DMS114 treated with DMSO at 0.1 percent for 48 hours (cell line): ENCODE measurements at regions not wholly inside any gene's neighbourhood (a gene's known extent, or its start where the extent isn't known, plus 50 kb on each side); places are given as distances from the start of the nearest gene placed in this dataset.

Experiments
- DNase-seq: peaks from one replicate; lab custom pipeline; 2025; ENCODE audit not compliant: unreplicated experiment; lab: John Stamatoyannopoulos, UW

DNA sequence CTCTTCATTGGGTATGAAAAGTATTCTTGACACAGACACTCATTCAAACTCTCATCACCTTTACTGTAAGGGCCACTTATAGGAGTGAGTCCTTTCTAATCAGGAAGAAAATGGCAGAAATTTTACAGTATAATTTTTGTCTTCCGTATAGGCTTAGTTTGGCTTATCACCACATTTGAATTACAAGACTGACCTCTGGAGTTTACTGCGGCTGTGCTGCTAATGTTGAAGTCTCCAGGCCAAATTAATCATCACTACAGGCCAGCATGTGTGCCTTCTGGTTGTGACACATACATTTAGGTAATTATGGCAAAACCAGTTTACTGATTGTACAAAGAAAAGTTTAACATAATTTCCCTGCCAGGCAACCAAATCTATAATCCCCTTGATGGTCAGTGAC is 753.6 kb upstream of the GCFC2 start:
- DNase-seq, result no peak

DNA sequence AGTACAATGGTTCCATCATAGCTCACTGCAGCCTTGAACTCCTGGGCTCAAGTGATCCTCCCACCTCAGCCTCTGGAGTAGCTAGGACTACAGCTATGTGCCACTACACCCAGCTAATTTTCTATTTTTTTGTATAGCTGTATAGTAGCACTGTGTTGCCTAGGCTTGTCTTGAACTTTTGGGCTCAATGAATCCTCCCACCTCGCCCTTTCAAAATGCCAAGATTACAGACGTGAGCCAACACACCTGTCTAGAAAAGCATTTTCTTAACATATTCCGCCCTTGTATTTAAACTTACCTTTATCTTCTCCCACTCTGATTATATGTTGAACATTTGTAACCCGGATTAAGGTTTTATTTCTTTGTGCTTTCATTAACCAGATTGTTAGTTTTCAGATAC is 750.7 kb upstream of the GCFC2 start:
- no peak for DNase-seq

DNA sequence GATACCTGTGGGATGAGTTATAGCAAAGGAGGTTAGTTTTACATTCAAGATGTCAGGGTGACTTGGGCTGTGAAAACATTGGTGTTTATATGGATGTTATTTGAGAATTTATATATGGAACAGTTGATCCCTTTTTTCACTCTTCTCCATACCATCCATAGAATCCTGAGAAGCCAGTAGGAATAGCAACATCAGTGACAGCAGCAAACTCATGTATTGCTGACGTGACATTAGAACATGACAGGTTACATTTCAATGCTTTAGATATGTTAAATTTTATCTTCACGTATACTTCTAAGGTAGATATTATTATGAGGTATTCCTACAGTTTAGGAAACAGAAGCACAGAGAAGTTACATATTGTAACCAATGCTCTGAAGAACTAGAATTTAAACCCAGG is 745.2 kb upstream of the GCFC2 start:
- DNase-seq, result no peak

DNA sequence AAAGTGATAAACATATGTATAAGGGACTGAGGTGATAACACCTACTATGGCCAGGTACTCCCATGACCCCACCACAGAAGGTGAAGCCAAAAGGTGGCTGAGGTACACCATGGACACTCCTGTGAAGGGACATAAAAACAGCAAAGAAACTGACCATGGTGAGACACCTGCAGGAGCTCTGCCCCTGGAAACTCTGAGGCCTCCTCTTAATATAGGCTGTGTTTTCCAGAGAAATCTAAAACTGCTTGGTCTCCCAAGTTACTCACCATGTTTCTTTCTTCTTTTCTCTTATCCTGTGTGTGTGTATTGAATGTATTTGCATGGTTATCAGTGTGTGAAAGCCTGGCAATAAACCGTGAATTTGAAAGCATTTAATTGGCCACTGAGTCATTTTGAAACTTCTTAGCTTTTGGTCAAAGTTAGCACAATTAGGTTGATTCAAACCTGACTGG is 739.3 kb upstream of the GCFC2 start:
- DNase-seq, result no peak

DNA sequence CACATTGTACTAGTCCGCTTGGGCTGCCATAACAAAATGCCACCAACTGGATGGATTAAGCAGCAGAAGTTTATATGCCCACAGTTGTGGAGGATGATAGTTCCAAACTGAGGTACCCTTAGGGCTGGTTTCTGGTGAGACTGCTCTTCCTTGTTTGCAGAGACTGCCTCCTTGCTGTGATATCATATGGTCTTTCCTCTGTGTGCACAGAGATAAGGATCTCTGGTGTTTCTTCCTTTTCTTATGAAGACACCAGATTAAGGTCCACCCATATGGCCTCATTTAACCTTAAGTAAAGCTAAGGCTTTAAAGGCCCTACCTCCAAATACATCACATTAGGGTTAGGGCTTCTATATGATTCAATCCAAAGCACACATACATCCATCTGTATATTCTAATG is 738.2 kb upstream of the GCFC2 start:
- DNase-seq, result no peak

DNA sequence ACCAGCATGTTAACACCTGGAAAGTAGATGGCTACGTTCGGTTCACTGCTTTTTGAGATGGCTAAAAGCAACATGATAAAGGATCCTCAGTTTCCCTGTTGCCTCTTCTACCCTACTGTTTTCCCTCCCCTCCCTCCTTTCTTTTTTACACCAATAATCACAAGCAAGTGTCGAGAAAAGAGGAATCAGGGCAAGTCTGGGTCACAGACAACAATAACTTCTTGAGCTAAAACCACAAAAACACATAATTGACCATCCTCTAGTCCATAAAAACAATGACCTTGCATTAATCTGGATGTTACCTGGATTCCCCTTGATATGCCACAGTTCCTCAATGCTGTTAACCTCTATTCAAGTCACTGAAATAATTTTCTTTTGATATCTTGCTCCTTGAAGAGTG is 736.6 kb upstream of the GCFC2 start:
- no peak for DNase-seq

DNA sequence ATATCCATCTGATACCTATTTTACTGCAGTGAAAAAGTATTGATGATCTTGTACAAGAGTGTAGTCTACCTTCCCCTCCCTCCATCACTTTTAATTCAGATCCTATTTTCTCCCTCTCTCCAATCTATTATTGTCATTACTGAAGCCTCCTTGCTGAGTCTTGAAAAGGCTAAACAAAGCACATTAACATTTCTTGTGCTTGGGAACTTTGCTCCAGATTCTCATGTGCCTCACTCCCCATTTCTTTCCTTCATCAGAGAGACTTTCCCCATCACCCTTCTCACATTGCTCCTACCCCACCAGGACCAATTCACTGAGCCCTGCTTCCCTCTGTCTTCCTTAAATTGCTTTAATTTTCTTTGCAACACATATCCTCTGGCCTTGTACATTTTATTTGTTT is 736.2 kb upstream of the GCFC2 start:
- no peak for DNase-seq

DNA sequence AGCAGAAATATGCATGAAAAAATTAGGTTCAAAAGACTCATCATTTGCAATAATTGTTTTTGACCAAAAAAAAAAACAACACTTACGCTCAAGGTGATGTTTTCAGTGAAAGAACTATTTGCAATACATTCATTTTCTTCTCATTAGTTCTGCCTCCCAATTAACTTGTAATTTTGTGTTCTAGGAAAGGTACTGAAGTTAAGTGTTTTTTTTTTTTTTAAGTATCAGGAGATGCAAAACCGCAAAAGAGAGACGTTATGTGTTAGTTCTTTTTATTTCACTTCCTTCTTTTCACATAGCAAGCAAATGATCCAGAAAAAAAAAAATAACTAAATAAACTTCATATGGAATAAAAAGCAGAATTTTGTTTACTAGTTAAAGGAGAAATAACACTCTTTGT is 735.2 kb upstream of the GCFC2 start:
- no peak for DNase-seq

DNA sequence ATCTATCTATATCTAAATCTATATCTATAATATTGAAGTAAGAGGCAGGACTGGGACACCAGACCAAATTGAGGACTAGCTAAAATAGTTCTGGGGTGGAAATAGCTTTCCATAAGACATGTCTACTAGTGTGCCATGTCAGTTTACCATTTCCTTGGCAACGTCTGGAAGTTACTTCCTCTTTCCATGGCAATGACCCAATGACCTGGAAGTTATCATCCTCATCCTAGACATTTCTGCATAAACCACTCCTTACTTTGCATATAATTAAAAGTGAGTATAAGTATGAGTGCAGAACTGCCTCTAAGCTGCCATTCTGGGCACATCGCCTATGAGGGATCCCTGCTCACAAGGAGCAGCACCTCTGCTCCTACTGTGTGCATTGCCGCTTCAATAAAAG is 734.0 kb upstream of the GCFC2 start:
- DNase-seq, result no peak

DNA sequence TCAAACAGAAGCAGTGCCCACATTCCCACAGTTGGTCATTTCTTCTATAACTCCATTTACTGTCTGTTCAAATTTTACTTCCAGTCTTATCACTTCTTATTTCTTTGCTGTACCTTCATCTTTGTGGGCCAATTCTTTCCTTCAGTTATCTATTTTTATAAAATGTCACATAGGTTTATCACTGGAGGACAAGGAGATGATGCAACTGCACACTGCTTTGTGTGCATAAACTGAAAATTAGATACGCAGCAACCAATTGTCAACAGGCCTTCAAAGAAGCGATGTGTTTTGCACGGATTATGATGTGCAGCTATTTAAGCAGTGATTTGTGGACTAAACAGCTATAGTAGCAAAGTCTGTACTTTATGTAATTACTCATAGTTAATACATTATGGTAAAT is 726.8 kb upstream of the GCFC2 start:
- DNase-seq, result no peak

DNA sequence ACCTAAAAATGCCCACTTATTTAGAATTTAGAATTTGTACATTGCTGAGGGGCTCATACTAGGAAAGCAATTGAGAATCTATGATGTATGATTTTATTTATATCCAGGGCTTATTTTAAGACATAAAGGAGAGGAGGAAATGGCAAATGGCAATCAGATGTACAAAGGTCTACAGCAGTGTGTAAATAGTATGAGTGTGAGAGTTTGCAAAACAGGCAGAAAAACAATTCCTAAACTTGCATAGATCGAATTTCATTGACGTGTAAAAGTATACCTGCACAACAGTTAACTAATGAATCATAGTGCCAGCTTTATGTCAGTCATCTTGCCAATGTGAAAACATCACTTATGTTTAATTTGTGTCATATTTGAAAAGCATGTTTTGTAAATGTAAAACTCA is 718.7 kb upstream of the GCFC2 start:
- no peak for DNase-seq

DNA sequence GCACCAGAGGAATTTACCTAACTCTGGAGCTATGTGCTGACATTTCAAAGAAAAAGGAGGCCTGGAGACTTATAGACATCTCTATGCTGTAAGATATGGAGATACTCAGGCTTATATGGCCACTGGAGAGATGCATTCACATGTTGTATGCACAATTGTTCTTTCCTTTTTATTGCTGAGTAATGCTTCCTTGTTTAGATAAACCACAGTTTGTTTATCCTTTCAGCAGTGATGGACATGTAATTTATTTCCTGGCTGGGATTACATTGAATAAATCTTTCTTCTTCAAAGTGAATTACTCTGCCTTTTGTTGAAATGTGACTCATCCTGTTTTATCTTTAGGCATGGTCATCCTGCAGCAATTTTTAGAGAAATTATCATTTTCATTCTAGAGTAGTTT is 716.7 kb upstream of the GCFC2 start:
- DNase-seq, result no peak

DNA sequence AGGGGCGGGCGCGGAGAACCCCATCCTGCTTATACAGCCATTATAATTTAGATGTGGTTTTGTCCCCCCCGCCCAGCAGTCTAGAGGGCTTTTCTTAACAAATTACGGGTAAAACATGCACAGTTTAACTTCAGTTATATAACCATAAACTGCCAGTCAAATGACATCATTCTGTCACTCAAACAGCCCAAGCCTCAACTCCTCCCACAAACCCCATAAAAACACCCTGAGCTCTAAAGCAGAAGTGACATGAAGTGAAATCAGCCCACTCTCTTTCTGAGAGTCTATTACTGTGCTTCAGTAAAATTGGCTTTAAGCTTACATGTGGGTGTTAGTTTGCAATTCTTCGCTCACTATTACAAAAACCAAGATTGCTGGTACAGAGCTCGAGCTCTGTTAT is 705.1 kb upstream of the GCFC2 start:
- no peak for DNase-seq

DNA sequence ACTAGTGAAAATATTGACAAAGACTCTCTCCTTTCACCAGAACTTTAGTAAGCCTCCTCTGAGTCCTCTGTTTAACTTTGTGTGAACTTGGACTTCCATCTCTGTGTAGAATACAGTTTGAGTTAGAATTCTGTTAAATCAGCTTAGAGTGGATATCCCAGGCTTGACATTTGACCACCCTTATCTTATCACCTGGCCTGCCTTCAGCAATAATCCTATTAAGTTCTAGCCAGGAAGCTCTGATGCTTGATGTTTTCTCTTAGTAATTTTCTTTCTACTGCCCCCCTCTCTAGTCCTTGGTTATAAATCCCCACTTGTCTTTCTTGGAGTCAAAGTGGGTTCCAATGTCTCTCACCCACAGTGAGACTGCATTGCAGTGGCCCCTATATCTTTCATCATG is 702.7 kb upstream of the GCFC2 start:
- no peak for DNase-seq

DNA sequence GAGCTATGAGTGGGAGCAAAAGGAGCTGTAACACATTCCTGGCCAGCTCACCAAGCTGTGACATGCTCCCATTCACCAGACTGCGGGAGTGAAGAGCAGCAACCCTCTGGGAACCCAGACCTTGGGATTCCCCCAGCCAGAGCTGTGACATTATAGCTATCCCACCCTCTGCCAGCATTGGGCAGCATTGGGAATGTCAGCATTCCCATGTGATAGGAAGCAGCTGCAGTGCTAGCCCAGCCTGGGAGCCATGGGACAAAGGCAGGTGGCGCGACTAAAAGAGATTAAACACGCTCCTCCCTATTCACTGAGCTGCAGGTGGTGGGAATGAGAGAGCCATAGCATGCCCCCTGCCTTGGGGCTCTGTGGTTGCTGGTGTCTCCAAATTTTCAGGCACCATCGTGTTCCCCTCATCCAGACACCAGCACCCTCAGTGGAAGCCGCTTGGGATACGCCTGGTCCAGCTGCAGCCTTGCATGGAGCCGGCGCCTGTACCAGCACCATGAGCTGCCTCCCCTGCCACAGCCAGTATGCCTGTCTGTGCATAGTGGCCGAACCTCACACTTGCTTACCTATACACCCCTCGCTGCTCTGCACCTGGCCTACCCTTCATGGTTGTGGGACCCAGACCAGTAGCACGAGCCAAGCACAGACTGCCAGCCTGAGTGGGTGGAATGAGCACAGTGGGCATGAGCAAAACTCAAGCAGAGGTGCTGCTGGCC is 695.6 kb upstream of the GCFC2 start:
- no peak for DNase-seq

DNA sequence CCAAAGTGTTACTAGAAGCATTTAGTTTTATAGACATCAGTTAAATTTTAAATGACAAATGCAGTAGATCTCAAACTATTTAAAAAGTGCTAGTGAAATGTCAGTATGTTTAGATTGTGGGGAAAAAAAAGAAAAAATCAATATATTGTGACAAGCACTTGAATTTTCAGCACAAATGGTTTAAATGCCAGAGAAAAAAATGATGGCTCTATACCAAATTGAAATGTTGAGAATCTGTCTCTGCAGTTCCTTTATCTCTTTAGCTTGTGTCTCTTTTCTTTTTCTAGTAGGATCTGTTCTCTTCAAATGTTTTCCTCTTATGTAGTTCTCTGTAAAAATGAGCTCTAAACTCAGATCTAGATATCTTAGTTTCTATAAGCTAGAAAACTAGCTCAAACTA is 682.6 kb upstream of the GCFC2 start:
- DNase-seq, result no peak

DNA sequence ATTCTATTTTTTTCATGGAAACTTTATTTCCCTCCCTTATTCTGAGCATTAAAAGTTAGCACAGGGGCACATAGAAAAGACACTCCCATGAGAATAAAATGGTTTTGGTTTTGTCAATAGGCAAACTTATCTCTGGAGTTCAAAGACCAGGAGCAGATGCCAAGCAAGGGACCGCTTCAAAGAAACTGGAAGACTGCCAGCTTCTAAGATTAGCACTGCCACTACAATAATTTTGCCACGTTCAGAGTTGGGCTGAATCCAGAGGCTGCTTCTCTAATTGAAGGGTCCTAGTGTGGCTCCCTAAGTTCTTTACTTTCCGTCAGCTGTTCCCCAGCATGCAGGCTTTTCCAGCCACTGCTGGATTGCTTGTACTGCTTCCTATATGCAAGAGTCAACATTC is 681.0 kb upstream of the GCFC2 start:
- no peak for DNase-seq

DNA sequence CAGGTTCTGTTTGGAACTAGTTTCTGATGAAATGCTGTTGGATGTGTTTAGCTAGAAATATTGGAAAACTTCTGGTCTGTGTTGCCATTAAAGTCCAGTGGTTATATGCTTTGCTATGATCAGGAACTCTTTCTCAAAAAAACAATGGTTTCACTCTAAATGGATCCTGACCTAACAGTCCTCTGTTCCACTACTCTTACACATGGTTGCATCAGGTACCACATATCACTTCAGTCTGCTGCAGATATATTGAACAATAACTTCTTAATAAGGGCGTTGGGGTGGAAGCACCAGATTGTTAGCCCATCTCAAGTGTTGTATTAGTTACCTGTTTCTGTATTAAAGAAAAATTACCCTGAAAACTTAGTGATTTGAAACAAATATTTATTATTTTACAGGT is 676.6 kb upstream of the GCFC2 start:
- no peak for DNase-seq

DNA sequence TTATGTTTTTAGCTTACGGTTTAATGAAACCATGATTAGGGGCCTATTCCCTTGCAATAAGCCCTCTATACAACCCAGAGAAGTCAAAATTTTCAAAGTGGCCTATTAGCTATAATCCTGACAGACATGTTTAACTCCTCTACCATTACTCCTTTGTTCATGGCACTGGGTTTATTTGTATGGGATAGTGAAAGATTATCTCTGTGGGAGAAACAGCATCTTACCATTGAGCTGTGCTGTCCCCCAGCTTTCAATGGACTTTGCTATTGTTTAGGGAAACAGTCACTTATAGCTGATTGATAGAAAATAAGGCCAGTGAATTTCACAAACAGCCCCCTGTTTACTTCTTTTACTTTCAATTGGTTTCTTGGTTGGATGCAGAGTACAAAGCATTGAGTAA is 675.2 kb upstream of the GCFC2 start:
- DNase-seq, result no peak

DNA sequence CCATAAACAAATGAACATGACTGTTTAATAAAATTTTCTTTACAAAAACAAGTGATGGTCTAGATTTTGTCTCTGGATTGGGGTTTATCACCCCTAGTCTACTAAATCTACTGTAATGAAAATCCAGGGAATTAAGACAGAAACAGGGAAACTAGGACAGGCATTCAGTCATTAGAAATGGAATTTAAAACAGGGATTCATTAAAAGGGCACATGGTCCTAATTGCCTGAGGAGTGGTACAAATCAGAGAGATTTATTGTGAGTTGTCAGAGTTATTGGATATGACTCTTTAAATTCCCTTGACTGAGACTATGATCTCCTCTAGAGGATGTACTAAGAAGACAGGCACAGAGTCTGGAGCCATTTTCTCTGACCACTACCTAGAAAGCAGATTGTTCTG is 670.9 kb upstream of the GCFC2 start:
- DNase-seq, result no peak

DNA sequence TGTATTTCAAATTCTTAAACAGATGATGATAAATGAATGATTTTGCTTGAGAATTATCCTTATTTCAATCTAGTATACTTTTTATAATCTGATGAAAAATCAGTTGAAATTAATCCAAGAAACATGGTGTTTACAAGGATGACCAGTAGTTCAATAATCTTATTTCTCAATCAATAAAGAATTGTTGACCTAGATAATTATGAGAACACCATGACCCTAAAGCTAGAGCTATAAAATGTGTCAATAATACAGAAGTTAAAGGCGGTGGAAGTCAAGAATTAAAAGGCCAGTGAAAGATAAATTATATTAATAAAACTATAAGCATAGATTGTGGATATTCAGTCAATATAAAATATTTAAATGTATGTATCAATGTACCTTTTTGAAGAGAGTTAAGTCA is 667.4 kb upstream of the GCFC2 start:
- DNase-seq, result no peak

DNA sequence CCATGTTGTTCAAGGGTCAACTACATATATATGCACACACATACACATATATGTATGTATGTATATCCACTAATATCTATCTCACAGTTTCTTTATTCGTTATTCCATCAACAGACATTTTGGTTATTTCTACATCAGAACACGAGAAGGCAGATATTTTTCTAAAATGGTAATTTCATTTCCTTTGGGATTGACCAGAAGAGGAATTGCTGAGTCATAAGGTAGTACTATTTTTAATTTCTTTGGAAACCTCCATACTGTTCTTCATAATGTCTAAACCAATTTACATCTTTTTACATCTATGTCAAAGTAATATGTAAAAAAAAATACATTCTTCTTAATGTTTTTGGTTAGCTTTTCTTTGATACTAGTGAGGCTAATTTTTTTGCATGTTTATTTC is 630.7 kb upstream of the GCFC2 start:
- no peak for DNase-seq

DNA sequence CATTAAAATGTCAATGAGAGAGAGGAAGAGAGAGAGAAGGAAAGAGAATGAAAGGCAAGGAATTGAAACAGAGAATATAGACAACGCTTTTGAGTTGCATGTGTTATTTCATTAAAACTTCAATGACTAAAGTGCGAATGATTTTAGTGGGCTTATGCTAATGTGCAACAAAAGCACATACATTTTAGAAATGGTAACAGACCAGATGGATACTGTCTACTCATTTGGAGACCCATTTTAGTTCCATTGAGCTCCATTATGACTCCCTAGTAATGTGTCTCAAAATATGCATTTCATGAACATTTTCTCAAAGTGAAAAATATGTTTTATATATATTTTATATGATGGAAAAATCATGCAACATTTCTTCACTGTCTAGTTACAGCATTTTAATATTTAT is 622.2 kb upstream of the GCFC2 start:
- DNase-seq, result no peak

DNA sequence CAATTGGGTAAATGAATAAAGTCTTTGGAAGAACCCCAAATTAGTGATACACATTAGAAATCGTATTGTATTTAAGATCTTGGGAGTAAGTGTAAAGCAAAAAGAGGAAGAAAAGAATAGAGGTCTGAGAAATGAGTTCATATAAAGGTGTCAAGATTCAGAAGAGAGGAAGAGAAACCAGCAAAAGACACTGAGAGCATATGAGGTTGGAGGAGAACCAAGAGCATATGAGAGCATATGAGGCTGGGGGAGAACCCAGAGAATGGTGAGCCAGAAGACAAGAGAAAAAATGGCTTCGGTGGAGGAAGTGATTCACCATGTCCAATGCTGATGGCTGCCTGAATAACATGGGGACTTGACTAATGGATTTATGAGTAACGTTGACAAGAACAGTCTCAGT is 620.1 kb upstream of the GCFC2 start:
- DNase-seq, result no peak
